Hematopoietic multipotent progenitor cell treated with erythropoietin and hydrocortisone succinate and interleukin-3 and kit ligand, for 8 days (in vitro differentiated cells): ENCODE measurements at regions not wholly inside any gene's neighbourhood (a gene's known extent, or its start where the extent isn't known, plus 50 kb on each side); places are given as distances from the start of the nearest gene placed in this dataset.
A peak's percentile ranks its signal among the peaks of the same experiment; 100 is the strongest.
"Not testable (repeated sequence)": the region's sequence is repeated elsewhere in the genome, so short reads cannot be mapped to it uniquely, and the experiment has no call there.

Experiments
- DNase-seq: peaks from one replicate; pipeline ENCODE4 v3.0.0-alpha.2; 2015

DNA sequence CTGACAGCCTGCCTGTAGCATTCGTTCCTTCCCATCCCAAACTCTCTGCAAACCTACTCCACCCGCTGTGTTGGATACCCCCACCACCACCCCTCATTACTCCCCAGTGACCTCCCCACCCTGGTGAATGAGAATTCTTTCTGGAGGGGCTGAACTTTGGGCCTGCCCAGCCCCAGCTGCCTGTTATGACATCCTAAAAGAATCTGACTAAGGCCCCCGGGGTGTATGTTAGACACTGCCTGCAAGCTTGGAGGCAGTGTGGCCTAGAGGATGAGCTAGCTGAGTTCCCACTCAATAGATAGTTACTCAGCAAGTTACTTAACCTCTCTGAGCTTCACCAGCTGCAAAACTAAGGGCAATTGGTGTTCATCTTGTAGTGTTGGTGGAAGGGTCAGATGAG, 110.2 kb upstream of the FGGY start:
- no peak for DNase-seq

- no peak for DNase-seq
These were observed 108.3 kb upstream of the FGGY start for GRCh38 chr1:59188413-59189213.

- DNase-seq: no peak
These were observed 103.3 kb upstream of the FGGY start for GRCh38 chr1:59193443-59194093.

GRCh38 chr1:59194621-59195020, 102.3 kb upstream of the FGGY start:
- no peak for DNase-seq

DNA sequence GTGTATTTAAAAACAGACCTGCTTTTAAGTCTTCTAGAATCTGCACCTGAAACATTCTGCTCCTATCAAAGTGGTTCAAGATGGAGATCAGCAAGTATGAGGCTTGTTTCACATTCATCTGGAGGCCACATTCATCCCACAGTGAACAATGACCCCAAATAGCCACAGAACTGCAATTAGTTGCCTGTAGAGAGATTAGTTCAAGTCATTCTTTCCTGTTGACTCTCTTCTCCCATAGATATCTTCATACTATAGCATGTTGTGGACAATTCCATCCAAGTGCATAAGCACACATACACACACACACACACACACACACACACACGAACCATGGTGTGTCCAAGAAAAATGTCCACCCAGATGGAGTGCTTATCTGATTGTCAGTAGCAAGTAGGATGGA, 101.7 kb upstream of the FGGY start:
- DNase-seq: no peak

- no peak for DNase-seq
These were observed 98.3 kb upstream of the FGGY start for GRCh38 chr1:59198564-59198963.

- no peak for DNase-seq
These were observed 97.7 kb upstream of the FGGY start for GRCh38 chr1:59199147-59199546.

GRCh38 chr1:59199719-59200376, 97.0 kb upstream of the FGGY start:
- DNase-seq: no peak

- no peak for DNase-seq
These were observed 95.6 kb upstream of the FGGY start for GRCh38 chr1:59201341-59201740.

- no peak for DNase-seq
These were observed 94.4 kb upstream of the FGGY start for GRCh38 chr1:59202455-59202854.

GRCh38 chr1:59204001-59204400, 92.9 kb upstream of the FGGY start:
- DNase-seq: no peak

GRCh38 chr1:59206616-59207015, 90.3 kb upstream of the FGGY start:
- DNase-seq: not testable (repeated sequence)

GRCh38 chr1:59210430-59210829, 86.5 kb upstream of the FGGY start:
- not testable (repeated sequence) for DNase-seq

DNA sequence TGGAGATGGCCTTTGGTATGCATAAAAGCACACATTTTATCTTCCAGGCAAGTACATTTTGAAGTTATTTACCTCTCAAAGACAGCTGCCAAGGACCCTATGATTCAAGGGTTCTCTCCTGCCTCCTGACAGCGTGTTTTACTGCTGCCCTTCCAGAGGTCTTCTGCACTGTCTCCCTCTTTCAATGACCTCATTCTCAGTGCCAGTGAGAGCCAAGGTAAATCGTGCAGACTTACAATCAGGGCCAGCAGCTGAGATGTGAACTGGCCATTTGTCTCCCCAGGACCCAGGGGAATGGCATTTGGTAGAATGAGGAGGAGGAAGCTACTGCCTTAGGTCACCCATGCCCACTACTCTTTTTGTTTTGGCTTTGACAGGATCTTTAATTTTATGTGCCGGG, 84.2 kb upstream of the FGGY start:
- no peak for DNase-seq

GRCh38 chr1:59214248-59215208, 82.4 kb upstream of the FGGY start:
- no peak for DNase-seq

- DNase-seq: no peak
These were observed 81.1 kb upstream of the FGGY start for GRCh38 chr1:59215766-59216291.

- DNase-seq: not testable (repeated sequence)
These were observed 79.5 kb upstream of the FGGY start for GRCh38 chr1:59217439-59217838.

DNA sequence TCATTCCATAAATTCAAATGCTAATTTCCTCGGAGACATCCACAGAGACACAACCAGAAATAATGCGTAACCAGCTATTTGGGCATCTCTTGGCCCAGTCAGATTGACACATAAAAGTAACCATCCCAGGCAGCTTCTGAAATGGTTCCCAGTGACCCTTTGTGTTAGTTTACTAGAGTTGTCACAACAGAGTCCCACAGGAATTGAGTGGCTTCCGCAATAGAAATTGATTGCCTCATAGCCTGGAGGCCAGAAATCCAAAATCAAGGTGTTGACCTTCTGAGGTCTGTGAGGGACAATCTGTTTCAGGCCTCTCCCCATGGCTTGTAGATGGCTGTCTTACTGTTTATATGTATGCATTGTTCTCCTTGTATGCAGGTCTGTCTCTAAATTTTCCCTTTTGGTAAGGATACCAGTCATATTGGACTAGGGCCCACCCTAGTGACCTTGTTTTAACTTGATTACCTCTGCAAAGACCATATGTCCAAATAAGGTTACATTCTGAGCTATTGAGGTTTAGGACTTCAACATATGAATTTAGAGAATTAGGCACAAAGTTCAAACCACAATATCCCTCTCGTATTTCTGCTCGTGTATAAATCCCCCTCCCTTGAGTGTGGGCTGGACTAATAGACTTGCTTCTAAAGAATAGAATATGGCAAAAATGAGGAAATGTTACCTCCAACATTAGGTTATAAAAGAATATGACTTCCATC, 78.2 kb upstream of the FGGY start:
- DNase-seq: no peak

GRCh38 chr1:59219916-59220315, 77.0 kb upstream of the FGGY start:
- DNase-seq: no peak

GRCh38 chr1:59220356-59220755, 76.5 kb upstream of the FGGY start:
- DNase-seq: peak; percentile 1

GRCh38 chr1:59223198-59223597, 73.7 kb upstream of the FGGY start:
- no peak for DNase-seq
